HEK293 (cell line): ENCODE measurements at regions not wholly inside any gene's neighbourhood (a gene's known extent, or its start where the extent isn't known, plus 50 kb on each side); places are given as distances from the start of the nearest gene placed in this dataset.

ENCODE experiments used
- SP2 ChIP-seq: fragments of 450-650 bp; formaldehyde crosslinking; IDR thresholded peaks from 2 replicates; pipeline ENCODE4 v1.5.1; 2016; ENCODE audit warnings: missing biosample characterization, missing genetic modification characterization
- ZBTB20 ChIP-seq: fragments of 450-650 bp; formaldehyde crosslinking; IDR thresholded peaks from 2 replicates; pipeline ENCODE4 v1.5.1; 2016; ENCODE audit warnings: missing biosample characterization, missing genetic modification characterization
- ZFHX2 ChIP-seq: fragments of 450-650 bp; formaldehyde crosslinking; conservative IDR thresholded peaks from 2 replicates; pipeline ENCODE4 v1.5.1; 2016; ENCODE audit warnings: missing biosample characterization, missing genetic modification characterization
- TF ChIP-seq, protein P1 (sequence below): fragments of 450-650 bp; formaldehyde crosslinking; IDR thresholded peaks from 2 replicates; pipeline ENCODE4 v1.5.1; 2016; ENCODE audit warnings: missing biosample characterization, missing genetic modification characterization

DNA sequence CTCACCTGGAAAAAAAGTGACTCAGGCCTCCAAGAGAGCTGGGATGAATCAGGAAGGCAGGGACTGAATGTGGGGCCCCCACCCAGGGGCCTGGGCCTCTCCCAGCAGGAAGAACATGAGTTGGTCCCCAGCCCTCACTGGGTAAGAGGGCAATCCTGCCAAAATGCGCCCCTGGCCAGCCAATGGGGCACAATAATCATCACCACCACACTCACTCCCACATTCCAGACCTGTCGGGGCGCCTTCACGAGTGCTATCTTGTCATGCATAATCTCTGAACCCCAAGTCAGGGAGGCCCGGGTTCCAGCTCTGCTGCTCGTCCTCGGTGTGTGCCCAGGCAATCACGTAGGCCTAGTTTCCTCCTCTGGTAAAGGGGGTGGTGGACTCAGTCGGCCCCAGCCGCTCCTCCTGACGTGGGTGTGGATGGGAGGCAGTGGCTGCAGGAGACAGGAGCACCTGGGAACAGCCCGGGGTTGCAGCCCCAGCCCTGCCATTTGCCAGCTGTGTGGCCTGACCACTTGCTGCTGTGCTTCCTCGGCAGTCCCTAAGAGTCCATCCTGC is 115.1 kb downstream of the CYP26B1 start:
- TF ChIP-seq SP2 (tag by site-specific recombination) (no peak), ZFHX2 (tag by site-specific recombination) (no peak), ZBTB20 (tag by site-specific recombination) (no peak)
- TF ChIP-seq, protein P1, sequence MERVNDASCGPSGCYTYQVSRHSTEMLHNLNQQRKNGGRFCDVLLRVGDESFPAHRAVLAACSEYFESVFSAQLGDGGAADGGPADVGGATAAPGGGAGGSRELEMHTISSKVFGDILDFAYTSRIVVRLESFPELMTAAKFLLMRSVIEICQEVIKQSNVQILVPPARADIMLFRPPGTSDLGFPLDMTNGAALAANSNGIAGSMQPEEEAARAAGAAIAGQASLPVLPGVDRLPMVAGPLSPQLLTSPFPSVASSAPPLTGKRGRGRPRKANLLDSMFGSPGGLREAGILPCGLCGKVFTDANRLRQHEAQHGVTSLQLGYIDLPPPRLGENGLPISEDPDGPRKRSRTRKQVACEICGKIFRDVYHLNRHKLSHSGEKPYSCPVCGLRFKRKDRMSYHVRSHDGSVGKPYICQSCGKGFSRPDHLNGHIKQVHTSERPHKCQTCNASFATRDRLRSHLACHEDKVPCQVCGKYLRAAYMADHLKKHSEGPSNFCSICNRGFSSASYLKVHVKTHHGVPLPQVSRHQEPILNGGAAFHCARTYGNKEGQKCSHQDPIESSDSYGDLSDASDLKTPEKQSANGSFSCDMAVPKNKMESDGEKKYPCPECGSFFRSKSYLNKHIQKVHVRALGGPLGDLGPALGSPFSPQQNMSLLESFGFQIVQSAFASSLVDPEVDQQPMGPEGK (tag by site-specific recombination) = no peak
